ENCODE measurements at regions not wholly inside any gene's neighbourhood (a gene's known extent, or its start where the extent isn't known, plus 50 kb on each side); places are given as distances from the start of the nearest gene placed in this dataset.
A peak's percentile ranks its signal among the peaks of the same experiment; 100 is the strongest.

DNA sequence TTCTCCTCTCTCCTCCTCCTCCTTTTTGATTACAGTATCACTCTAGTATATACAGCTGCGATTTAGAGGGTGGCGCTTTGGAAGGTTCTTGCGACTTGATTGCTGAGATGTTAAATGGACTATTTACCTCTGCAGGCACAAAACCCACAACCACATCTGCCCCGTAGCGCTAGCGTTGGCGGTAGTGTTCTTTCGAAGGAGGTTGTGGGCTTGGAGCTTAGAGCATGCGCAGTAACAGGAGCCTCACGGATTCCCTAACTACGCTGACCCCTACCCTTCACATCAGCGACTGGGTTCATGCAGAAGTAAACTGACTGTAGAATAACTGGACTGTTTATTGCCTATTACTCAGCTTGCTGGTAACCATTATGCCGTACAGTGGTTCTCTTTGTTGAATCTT lies 58.0 kb downstream of the CGGBP1 start:
- Mint-ChIP-seq H3K9me3 (ENCODE audit: low read depth) (no peaks in the 10 kb centered on the region), H3K4me1 (ENCODE audit: low read depth) (no peaks in the 10 kb centered on the region), H3K27ac (ENCODE audit: unreplicated experiment) (no peak overlapping the region), H3K27me3 (ENCODE audit: low read depth) (peaks cover 46% of the 10 kb centered on the region), H3K4me3 (ENCODE audit: unreplicated experiment) (peak overlapping the region; percentile 51), H3K36me3 (ENCODE audit: low read depth) (no peaks in the 10 kb centered on the region)
- no peak for DNase-seq (ENCODE audit: low spot score)
- TF ChIP-seq, protein P1, sequence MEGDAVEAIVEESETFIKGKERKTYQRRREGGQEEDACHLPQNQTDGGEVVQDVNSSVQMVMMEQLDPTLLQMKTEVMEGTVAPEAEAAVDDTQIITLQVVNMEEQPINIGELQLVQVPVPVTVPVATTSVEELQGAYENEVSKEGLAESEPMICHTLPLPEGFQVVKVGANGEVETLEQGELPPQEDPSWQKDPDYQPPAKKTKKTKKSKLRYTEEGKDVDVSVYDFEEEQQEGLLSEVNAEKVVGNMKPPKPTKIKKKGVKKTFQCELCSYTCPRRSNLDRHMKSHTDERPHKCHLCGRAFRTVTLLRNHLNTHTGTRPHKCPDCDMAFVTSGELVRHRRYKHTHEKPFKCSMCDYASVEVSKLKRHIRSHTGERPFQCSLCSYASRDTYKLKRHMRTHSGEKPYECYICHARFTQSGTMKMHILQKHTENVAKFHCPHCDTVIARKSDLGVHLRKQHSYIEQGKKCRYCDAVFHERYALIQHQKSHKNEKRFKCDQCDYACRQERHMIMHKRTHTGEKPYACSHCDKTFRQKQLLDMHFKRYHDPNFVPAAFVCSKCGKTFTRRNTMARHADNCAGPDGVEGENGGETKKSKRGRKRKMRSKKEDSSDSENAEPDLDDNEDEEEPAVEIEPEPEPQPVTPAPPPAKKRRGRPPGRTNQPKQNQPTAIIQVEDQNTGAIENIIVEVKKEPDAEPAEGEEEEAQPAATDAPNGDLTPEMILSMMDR (IDR thresholded peaks at IDR 0.05): no peak

DNA sequence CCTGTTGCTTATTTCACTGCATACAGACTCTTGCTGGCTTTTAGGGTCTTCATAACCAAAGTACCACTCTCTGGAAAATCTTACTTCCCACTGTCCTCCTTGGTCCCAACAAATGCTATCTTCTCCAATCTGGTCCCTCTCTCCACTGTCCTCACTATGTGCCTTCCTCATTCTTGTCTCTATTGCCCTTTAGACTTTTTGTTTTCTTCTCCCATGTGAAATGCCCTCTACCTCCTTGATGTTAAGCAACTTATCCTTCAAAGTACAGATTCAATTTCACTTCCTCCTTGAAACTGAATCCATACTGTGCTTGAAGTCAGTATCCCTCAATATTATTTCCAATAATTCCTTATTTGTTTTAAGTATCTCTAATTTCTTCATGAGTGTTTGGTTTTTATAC lies 60.8 kb downstream of the CGGBP1 start:
- Mint-ChIP-seq H3K9me3 (ENCODE audit: low read depth) (no peaks in the 10 kb centered on the region), H3K27me3 (ENCODE audit: low read depth) (peaks cover 50% of the 10 kb centered on the region), H3K4me1 (ENCODE audit: low read depth) (no peaks in the 10 kb centered on the region), H3K4me3 (ENCODE audit: unreplicated experiment) (no peak overlapping the region), H3K36me3 (ENCODE audit: low read depth) (no peaks in the 10 kb centered on the region), H3K27ac (ENCODE audit: unreplicated experiment) (no peak overlapping the region)
- TF ChIP-seq, protein P1 (IDR thresholded peaks at IDR 0.05): no peak
- DNase-seq (ENCODE audit: low spot score): no peak

DNA sequence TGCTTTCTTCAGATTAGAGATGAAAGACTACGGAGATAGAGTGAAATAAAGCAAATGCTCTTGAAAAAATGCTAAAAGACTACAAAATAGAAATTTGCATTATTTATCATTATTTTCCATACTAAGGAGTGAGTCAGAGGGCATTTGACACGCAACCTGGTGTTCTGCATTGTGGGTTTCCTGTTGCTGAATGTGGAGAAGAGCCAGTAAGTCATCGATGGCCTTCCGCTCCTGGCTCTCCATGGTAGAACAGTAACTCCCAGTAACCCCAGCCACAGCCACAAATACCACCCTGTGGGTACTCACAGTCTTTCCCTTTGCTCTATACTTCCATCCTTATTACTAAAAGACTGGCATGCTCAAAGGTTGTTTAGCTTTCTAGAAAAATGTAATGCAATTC lies 61.5 kb downstream of the CGGBP1 start:
- DNase-seq (ENCODE audit: low spot score): no peak
- Mint-ChIP-seq H3K27me3 (ENCODE audit: low read depth) (peaks cover 50% of the 10 kb centered on the region), H3K4me3 (ENCODE audit: unreplicated experiment) (no peak overlapping the region), H3K36me3 (ENCODE audit: low read depth) (no peaks in the 10 kb centered on the region), H3K4me1 (ENCODE audit: low read depth) (no peaks in the 10 kb centered on the region), H3K9me3 (ENCODE audit: low read depth) (no peaks in the 10 kb centered on the region), H3K27ac (ENCODE audit: unreplicated experiment) (no peak overlapping the region)
- TF ChIP-seq, protein P1 (IDR thresholded peaks at IDR 0.05): no peak

DNA sequence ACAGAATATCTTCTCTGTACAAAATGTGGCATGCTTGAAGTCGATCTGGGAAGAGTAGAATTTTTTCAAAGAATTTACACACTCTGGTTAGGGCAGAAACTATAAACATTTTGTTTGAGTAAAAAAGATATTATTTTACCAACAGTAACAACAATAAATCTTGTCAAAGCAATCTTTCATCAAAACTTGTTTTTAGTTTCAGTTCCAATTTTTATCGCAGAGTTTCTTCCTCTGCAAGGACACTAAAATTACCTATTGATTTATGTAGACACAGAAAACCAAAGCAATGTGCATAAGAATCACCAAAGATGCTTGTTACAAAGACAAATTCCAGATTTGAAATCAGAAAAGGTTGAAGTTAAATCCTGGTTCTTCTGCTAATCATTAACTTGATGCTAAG lies 61.9 kb downstream of the CGGBP1 start:
- TF ChIP-seq, protein P1 (IDR thresholded peaks at IDR 0.05): no peak
- H3K36me3 Mint-ChIP-seq (ENCODE audit: low read depth): no peaks in the 10 kb centered on the region
- H3K4me3 Mint-ChIP-seq (ENCODE audit: unreplicated experiment): no peak overlapping the region
- H3K27me3 Mint-ChIP-seq (ENCODE audit: low read depth): peaks cover 48% of the 10 kb centered on the region
- no peak overlapping the region for H3K27ac Mint-ChIP-seq (ENCODE audit: unreplicated experiment)
- no peaks in the 10 kb centered on the region for H3K9me3 Mint-ChIP-seq (ENCODE audit: low read depth)
- no peaks in the 10 kb centered on the region for H3K4me1 Mint-ChIP-seq (ENCODE audit: low read depth)
- DNase-seq (ENCODE audit: low spot score): no peak

DNA sequence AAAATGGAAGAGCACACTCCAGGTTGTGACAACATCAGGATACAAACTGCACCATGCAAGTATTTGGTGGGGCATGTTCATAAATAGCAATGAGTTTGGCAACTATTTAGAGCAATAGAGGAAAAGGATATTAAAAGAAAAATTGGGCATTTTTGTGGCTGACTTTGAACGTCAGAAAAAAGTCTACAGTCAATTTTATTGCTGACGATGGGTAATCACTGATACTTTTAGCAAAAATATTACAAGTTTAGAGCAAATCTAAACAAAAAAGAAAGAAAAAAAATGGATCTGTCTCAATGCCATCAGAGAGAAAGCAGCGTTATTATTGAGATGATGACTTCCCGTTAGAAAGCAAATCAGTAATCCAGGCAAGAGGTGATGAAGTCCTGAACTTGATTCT lies 65.2 kb downstream of the CGGBP1 start:
- Mint-ChIP-seq H3K27me3 (ENCODE audit: low read depth) (peaks cover 32% of the 10 kb centered on the region), H3K27ac (ENCODE audit: unreplicated experiment) (no peak overlapping the region), H3K36me3 (ENCODE audit: low read depth) (no peaks in the 10 kb centered on the region), H3K4me1 (ENCODE audit: low read depth) (no peaks in the 10 kb centered on the region), H3K4me3 (ENCODE audit: unreplicated experiment) (no peak overlapping the region), H3K9me3 (ENCODE audit: low read depth) (no peaks in the 10 kb centered on the region)
- no peak for DNase-seq (ENCODE audit: low spot score)
- TF ChIP-seq, protein P1 (IDR thresholded peaks at IDR 0.05): no peak

Measured in chondrocyte (in vitro differentiated cells).